HT1080 (cell line): ENCODE measurements at regions not wholly inside any gene's neighbourhood (a gene's known extent, or its start where the extent isn't known, plus 50 kb on each side); places are given as distances from the start of the nearest gene placed in this dataset.

ENCODE experiments used
- DNase-seq: peaks from one replicate; pipeline ENCODE4 v3.0.0-alpha.2; 2015; ENCODE audit warnings: low read depth

- no peak for DNase-seq
Observed at GRCh38 chr2:21253311-21254027, 129.7 kb downstream of the TDRD15 start.

- DNase-seq = no peak
Observed at GRCh38 chr2:21254170-21254965, 130.6 kb downstream of the TDRD15 start.

DNA sequence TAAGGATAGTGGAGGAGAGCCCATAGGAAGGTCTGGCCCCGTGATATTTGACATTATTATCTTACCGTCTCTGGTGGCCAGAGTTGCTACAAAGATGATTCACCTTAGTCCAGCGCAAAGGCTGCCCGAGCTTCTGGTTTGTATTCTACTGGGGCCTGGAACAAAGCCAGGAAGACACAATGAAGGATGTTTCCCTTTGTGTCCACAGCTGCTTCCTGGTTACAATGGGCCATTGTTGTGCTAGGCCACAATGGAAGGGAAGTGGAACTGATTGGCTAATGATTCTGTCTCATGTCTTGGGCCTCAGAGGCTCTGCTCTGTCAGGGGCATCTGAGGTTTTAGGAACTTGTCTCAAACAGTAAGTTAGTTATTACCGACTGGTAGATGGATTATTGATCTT lies 132.2 kb downstream of the TDRD15 start:
- DNase-seq = peak; percentile 98

GRCh38 chr2:21257621-21258020 lies 133.9 kb downstream of the TDRD15 start:
- peak; percentile 66 for DNase-seq

DNA sequence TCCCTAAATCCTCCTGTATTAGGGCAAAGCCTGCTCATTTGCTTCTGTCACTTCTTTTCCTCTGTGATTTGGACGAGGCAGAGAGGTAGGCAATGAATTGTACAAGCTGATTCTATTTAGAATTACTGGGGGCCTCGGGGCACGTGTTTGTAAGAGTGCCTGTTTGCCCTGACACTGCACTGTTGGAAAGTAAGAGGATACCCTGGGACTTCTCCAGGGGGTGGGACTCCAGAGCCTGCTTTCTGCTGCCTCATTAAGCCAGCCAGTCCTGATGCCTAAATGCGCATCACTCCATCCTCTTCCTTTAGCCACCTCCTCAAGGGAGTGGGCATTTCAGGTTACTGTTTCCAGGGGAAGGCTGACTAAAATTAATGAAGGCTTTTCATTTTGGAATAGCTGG lies 134.3 kb downstream of the TDRD15 start:
- DNase-seq = no peak

GRCh38 chr2:21260311-21260710 lies 136.5 kb downstream of the TDRD15 start:
- DNase-seq = no peak

- no peak for DNase-seq
Observed at GRCh38 chr2:21261591-21261990, 137.8 kb downstream of the TDRD15 start.

GRCh38 chr2:21262426-21262940 lies 138.7 kb downstream of the TDRD15 start:
- no peak for DNase-seq

- DNase-seq = no peak
Observed at GRCh38 chr2:21263622-21264021, 139.9 kb downstream of the TDRD15 start.

GRCh38 chr2:21265752-21266151 lies 142.0 kb downstream of the TDRD15 start:
- no peak for DNase-seq

DNA sequence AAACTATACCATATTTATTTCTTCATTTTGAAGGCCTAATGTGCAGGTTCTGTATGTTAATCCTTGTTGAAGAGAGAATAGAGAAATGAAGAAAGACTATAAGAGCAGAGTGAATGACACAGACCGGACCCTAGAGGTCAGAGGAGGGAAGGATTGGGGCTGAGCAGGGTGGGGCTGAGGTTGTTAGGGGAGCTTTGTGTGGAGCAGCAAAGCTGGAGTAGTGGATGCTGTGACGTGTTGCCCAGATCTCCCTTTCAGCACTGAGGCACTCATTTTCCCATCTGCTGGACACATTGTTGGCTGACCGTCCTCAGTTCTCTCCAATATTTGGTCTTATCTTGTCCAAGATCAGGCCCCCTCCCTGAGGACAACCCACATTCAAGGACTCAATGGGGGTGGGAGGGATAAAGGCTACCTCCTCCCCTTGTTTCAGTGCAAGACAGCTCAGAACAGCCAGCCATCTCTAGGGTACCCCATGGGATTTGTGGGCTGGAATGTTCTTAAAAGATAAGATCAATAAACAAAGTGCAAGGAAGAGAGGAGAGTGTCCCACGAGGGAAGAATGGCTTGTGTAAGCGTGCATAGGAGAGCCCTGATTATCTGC lies 143.6 kb downstream of the TDRD15 start:
- DNase-seq = no peak

DNA sequence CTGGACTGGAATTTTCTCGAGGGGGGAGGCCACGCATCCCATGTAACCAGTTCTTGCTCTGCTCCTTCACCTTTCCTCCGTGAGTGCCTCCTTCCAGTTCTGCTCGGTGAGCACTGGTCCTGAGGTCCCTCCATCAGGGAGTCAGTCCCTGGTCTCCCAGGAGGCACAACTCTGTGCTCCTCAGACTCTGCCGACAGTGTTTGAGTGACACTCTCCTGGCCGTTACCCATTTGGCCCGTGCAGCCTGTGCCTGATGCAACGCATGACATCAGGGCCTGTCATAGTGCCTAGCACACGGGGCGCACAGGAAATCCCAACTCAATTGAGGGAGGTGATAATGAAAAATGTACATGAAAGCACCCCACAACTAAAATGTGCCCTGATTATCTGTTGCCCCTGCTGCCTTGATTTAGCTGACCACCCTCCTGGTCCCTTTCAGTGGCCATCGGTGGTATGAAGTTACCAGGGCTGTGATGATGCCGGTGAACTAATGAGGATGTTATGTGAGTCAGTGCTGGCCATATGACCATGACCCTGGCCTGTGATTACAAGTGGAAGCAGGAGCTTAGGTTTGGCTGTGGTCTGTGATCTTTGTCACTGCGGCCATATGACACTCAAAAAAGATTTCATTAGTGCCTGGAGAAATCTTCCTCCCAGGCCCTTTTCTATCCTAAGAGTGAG lies 144.6 kb downstream of the TDRD15 start:
- no peak for DNase-seq

DNA sequence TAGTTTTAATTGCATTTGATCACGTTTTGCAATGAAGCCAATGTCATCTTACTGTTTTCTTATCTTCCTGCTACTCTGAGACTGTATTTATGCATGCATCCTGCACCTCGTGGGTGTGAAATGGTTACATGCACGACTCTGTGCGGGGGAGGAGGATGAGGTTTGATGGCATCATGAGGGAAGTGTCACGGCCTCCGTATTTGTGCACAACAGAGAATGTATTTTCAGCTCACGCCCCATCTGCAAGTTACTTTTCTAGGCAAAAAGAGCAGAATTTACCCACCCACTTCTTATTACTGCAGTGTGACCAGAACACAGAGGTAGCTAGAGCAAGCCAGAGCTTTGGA lies 145.1 kb downstream of the TDRD15 start:
- DNase-seq = no peak

- no peak for DNase-seq
Observed at GRCh38 chr2:21269382-21269781, 145.6 kb downstream of the TDRD15 start.

DNA sequence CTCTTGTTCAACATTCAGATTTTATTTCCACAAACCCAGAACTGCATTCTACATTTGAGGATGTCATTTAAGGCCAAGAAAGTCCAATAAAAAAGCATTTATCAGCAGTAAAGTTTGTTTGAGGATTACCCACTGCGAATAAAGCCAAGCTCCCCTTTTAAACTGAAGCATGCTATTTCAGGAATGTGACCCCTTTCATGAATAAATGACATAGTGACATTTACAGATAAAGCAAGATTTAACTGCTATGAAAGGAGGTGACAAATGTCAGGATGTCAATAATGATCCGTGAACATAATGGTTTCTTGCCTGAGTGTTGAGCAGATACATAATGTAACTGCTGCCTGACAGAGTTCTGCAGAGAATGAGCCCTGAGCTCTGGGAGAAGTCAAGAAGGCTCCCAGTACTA lies 146.3 kb downstream of the TDRD15 start:
- no peak for DNase-seq

DNA sequence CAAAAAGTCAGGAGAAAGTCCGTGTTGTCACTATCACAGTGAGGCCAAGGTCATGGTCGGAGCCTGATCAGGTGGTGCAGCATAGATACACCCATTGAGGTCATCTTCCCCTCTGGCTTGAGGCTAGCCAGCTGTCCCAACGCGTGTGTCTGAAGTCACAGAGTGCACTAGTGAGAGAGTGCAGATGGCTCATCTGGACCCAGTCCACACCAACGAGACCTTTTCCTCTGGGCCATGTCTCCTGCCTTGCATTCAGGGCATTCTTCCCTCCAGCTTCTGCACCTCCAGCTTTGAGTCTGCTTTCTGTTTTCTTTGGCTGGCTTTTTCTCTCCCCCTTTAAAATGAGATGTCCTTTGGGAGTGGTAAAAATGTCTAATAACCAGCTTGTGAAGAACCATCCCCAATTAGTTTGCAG lies 146.9 kb downstream of the TDRD15 start:
- no peak for DNase-seq

DNA sequence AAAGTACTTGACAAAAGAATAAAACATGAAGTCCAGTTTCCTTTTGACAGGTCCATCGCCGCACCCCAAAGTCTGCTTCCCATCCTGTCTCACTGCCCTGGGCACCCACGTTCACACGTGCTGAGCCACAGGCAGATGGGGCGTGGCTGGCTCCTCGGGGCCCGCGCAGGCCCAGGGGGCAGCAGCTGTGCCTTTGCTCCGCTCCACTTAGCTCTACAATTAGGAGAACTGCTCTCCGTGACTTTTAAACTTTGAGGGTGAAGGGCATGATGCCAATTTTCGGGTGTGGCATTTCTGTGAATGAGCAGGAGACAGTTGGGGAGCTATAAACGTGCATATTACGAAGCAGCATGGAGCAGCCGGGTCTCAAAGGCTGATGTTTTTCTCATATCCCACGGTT lies 152.4 kb downstream of the TDRD15 start:
- DNase-seq = no peak

DNA sequence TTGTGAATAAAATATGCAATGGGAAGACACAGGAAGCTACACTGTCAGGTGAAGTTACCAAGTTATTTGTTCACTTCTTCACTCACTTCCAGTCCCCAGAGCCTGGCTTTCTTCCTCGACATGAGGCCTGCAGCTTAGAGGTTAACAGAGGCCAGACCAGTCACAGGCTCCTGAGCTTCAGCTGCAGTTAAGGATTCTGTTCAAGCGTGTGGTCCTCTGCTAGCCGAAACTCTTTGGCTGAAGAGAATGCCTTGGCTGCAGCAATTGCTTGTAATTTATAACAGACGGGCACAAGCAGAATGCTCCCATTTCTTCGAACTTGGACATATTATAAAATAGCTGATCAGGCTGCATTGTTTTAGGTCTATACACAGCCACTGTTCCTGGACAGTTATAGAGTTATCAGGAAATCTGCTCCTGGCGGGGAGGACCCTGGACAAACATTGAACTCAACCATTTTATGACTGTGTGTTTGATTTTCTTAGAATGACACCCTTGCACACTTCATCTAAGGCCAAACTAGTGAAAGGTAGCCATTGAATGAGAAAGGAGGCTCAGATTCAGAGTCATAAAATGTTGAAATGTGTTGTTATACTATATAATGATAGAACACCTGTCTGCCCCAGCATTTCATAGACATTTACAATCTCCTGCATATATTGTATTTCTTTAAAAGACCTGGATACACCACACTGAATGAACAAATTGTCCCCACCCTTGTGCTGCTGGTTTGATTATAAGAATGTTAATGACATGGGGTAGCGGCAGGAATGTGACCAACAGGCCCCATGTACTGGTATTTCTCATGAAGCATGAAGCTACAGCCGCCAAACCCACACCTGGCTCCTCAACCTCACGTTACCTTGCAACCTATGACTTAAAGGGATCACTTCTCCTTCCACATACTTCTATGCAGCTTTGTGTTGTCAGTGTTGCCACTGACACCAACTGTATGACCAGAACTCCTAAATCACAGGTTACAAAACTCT lies 153.6 kb downstream of the TDRD15 start:
- DNase-seq = no peak

- DNase-seq = no peak
Observed at GRCh38 chr2:21279525-21279924, 155.8 kb downstream of the TDRD15 start.

DNA sequence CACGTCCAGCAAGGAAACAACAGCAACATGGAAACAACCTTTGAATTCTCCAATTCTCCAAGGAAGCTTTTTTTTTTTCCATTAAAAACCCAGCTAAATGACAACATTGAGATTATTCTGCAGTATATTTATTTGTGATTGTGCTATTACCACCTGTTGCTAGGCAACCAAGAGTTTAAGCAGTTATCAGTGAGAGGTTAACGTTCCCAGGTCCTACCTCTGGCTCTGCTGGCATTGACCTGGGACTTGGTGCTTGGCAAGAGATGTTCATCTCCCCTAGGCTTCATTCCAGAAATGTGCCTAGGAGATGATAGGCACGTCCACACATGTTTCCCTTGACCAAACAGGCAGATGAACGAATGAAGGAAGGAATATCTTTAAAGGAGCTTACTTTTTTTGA lies 157.0 kb downstream of the TDRD15 start:
- no peak for DNase-seq

- DNase-seq = no peak
Observed at GRCh38 chr2:21281384-21281783, 157.6 kb downstream of the TDRD15 start.
